ENCODE measurements at regions not wholly inside any gene's neighbourhood (a gene's known extent, or its start where the extent isn't known, plus 50 kb on each side); places are given as distances from the start of the nearest gene placed in this dataset.

- no peak overlapping the region for H3K18ac ChIP-seq (ENCODE audit: extremely low read depth, low read length)
- H3K27ac ChIP-seq (ENCODE audit: low read depth, low read length), result no peak overlapping the region
- no peak overlapping the region for H3K4me2 ChIP-seq (ENCODE audit: insufficient read depth in 1 of 2, low read depth in 2 of 2, low read length in 2 of 2)
- H4K8ac ChIP-seq (ENCODE audit: extremely low read depth, insufficient read depth, low read length), result no peak overlapping the region
- WGBS, 2 experiments (ENCODE audit: extremely low coverage in 1 of 2, insufficient coverage in 1 of 2, insufficient read length in 1 of 2, insufficient replicate concordance in 2 of 2, low coverage in 1 of 2, low lambda C conversion rate in 2 of 2, missing lambda C conversion rate in 1 of 2), result 82% methylated on average over 4 of the region's 4 CpGs; no CpG with 5 or more reads in 1 of the 2 experiments
- H3K9me3 ChIP-seq (ENCODE audit: insufficient read depth in 2 of 2, low read depth in 1 of 2, low read length in 1 of 2), result no peaks in the 10 kb centered on the region
- no peak overlapping the region for H3K14ac ChIP-seq (ENCODE audit: insufficient read length)
- DNase-seq (ENCODE audit: low read depth in 1 of 2, low spot score in 2 of 2) (no peak), FAIRE-seq (no peak)
- H3K79me2 ChIP-seq (ENCODE audit: control insufficient read depth in 1 of 2, insufficient read depth in 2 of 2, low read length in 2 of 2), result no peaks in the 10 kb centered on the region
- H3K79me1 ChIP-seq (ENCODE audit: low read depth, low read length), result no peaks in the 10 kb centered on the region
- POLR2A ChIA-PET (ENCODE audit: partially characterized antibody), result no interaction called here
- H3K23ac ChIP-seq (ENCODE audit: insufficient read length), result no peak overlapping the region
- no peak overlapping the region for H2AK5ac ChIP-seq (ENCODE audit: low read depth, low read length)
- no peak overlapping the region for H3K4ac ChIP-seq (replicated peaks; ENCODE audit: insufficient read length, low read depth, low read length)
- H3K27me3 ChIP-seq (replicated peaks in 1 of 4; ENCODE audit: control insufficient read depth in 3 of 4, extremely low read depth in 1 of 4, insufficient read depth in 3 of 4, low read length in 3 of 4), result no peaks in the 10 kb centered on the region; a peak in 1 of 7 replicates
- H2BK5ac ChIP-seq (ENCODE audit: low read depth, low read length), result no peak overlapping the region
- H3K23me2 ChIP-seq (ENCODE audit: low read depth, low read length), result no peaks in the 10 kb centered on the region
- no peak overlapping the region for H4K5ac ChIP-seq (ENCODE audit: insufficient read length, low read depth, low read length)
- H2AFZ ChIP-seq (ENCODE audit: low read length), result no peak overlapping the region
- no peak overlapping the region for H2BK15ac ChIP-seq (ENCODE audit: low read length)
- no peaks in the 10 kb centered on the region for H4K20me1 ChIP-seq (replicated peaks in 1 of 2; ENCODE audit: control insufficient read depth in 1 of 2, insufficient read depth in 2 of 2, low read length in 2 of 2)
- H3K56ac ChIP-seq (replicated peaks; ENCODE audit: insufficient read length, low read depth, low read length), result no peak overlapping the region
- H2BK20ac ChIP-seq (ENCODE audit: low read length), result no peak overlapping the region; the same call in 1 of the 2 replicates
- CTCF ChIA-PET (ENCODE audit: partially characterized antibody), result interaction anchor here (0.7 to 1.7 kb wide), 2 partner anchors 36 to 40 kb away, joined by 3 to 5 read pairs; no protein-coding TSS in a partner anchor
- no peak overlapping the region for H2BK12ac ChIP-seq (ENCODE audit: low read depth, low read length)
- no peak overlapping the region for H3K9ac ChIP-seq (replicated peaks in 1 of 4; ENCODE audit: extremely low read depth in 1 of 4, low read depth in 3 of 4, low read length in 3 of 4)
- H3K4me1 ChIP-seq (replicated peaks in 1 of 4; ENCODE audit: control insufficient read depth in 3 of 4, insufficient read depth in 4 of 4, low read length in 3 of 4), result peaks cover 0 to 3% (median 1%) of the 10 kb centered on the region in 4 experiments; a peak in 2 of 7 replicates
- H4K91ac ChIP-seq (replicated peaks; ENCODE audit: insufficient read length, low read length), result no peak overlapping the region
- H3K36me3 ChIP-seq (ENCODE audit: control insufficient read depth in 2 of 4, insufficient read depth in 4 of 4, low read length in 3 of 4), result no peaks in the 10 kb centered on the region
- H3K4me3 ChIP-seq (ENCODE audit: extremely low read depth in 1 of 4, insufficient read depth in 2 of 4, low read depth in 3 of 4, low read length in 4 of 4), result no peak overlapping the region
- H2BK120ac ChIP-seq (replicated peaks; ENCODE audit: low read depth, low read length), result no peak overlapping the region
- TF ChIP-seq JUND (IDR thresholded peaks at IDR 0.05; ENCODE audit: low read length) (no peak), BCL11A (IDR thresholded peaks at IDR 0.05; ENCODE audit: low read depth in 2 of 2, low read length in 2 of 2) (no peak), CEBPB (IDR thresholded peaks at IDR 0.05; ENCODE audit: low read depth, low read length) (no peak), ASH2L (IDR thresholded peaks at IDR 0.05; ENCODE audit: low read length) (no peak), CTBP2 (IDR thresholded peaks at IDR 0.05; ENCODE audit: borderline replicate concordance, insufficient read depth, insufficient read length, low read length) (no peak), SIX5 (IDR thresholded peaks at IDR 0.05; ENCODE audit: low read depth, low read length) (no peak), RFX5 (IDR thresholded peaks at IDR 0.05; ENCODE audit: borderline replicate concordance, low read depth, low read length) (no peak), SAP30 (IDR thresholded peaks at IDR 0.05; ENCODE audit: insufficient read depth, insufficient replicate concordance, low read length) (no peak), TAF7 (optimal IDR thresholded peaks at IDR 0.05; ENCODE audit: borderline replicate concordance, low read depth, low read length) (no peak), EGR1 (IDR thresholded peaks at IDR 0.05; ENCODE audit: borderline replicate concordance, low read depth, low read length) (no peak), RNF2 (IDR thresholded peaks at IDR 0.05; ENCODE audit: borderline replicate concordance, low read depth, low read length, missing control alignments, poor library complexity, severe bottlenecking) (no peak), JUN (IDR thresholded peaks at IDR 0.05; ENCODE audit: low read depth, low read length) (no peak), CBX5 (IDR thresholded peaks at IDR 0.05; ENCODE audit: low read depth, low read length) (no peak), TCF12 (IDR thresholded peaks at IDR 0.05; ENCODE audit: low read depth, low read length) (no peak)
These were observed 343.2 kb upstream of the UMPS start for GRCh38 chr3:124386996-124387595.
